Upper lobe of left lung (tissue), 4 donors: ENCODE measurements at regions not wholly inside any gene's neighbourhood (a gene's known extent, or its start where the extent isn't known, plus 50 kb on each side); places are given as distances from the start of the nearest gene placed in this dataset.

Source experiments
- CTCF ChIP-seq, 6 experiments: fragments of 450-650 bp in 4 of 6; fragments of 200-600 bp in 2 of 6; sonication (generic) in 2 of 6; IDR thresholded peaks; one replicate each; pipeline ENCODE4 v1.5.1; 2016 to 2019; ENCODE audit warnings: antibody characterized with exemption in 6 of 6
- EP300 ChIP-seq, 4 donors: sonication (generic); formaldehyde crosslinking; IDR thresholded peaks; one replicate each; pipeline ENCODE4 v1.5.1; 2017; ENCODE audit warnings: antibody characterized with exemption in 4 of 4, control low read depth in 2 of 4
- POLR2A ChIP-seq, 4 donors: fragments of 450-650 bp; IDR thresholded peaks; one replicate each; pipeline ENCODE4 v1.5.1; 2016 to 2017; ENCODE audit warnings: antibody characterized with exemption in 4 of 4, mild to moderate bottlenecking in 2 of 4

GRCh38 chr22:47879346-47879745 lies 1116.9 kb downstream of the TBC1D22A start:
- no peak for TF ChIP-seq CTCF (IDR thresholded peaks at IDR 0.05)
- no peak for TF ChIP-seq POLR2A (IDR thresholded peaks at IDR 0.05)
- no peak for TF ChIP-seq EP300 (IDR thresholded peaks at IDR 0.05)
